Kasumi-1 (cell line): ENCODE measurements at regions not wholly inside any gene's neighbourhood (a gene's known extent, or its start where the extent isn't known, plus 50 kb on each side); places are given as distances from the start of the nearest gene placed in this dataset.
A peak's percentile ranks its signal among the peaks of the same experiment; 100 is the strongest.
"Not testable (repeated sequence)": the region's sequence is repeated elsewhere in the genome, so short reads cannot be mapped to it uniquely, and the experiment has no call there.

Source experiments
- DNase-seq, 2 experiments: peaks; one replicate each; lab custom pipeline; 2025; lab: John Stamatoyannopoulos, UW

DNA sequence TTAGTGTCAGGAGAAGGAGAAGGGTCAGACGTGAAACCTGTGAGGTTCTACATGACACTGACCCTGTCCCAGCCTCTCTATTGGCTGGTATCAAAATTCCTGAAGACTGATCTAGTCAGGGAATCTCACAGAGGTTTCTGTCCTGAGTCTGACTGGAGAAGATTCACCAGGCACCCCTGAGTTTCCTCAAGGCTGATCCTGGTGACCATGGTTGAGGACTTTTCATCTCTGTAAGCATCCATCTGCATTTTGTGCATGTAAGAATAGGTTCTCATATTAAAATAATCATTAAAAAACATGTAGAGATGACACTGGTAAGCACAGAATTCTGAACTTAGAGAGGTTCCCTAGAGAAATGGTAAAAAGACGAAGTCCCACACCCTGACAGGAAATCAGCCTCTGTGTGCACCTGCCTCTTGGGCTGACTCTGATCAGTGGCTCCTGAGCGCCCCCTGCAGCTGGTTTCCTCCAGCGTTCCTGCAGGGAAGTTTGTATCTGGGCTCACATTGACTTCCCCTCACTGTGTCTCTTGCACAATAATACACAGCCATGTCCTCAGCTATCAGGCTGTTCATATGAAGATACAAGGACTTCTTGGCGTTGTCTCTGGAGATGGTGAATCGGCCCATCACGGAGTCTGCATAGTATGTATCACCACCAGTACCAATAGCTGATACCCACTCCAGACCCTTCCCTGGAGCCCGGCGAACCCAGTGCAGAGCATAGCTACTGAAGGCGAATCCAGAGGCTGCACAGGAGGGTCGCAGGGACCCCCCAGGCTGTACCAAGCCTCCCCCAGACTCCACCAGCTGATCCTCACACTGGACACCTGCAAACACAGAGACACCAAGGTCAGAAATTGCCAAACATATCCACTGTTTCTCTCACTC lies 991.9 kb downstream of the TMEM121 start:
- peak in 1 of 2 experiments; percentile 6 for DNase-seq

DNA sequence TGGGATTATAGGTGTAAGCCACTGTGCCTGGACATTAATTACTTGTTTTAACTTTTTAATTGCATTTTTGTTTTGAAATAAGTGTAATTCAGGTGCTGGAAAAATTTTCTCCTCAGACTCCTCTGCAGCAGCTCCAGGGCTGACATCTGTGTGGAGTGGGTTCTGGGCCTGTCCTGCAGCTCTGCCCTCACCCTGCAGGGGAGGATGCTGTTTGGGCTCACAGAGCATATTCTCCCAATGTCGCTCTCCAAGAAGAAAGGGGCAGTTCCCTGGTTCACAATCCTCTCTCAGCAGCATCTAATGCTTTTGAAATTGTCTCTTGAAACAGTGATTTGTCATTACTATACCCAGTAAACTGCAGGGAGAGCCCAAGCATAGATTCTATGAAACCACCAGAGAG lies 995.7 kb downstream of the TMEM121 start:
- DNase-seq: not testable (repeated sequence)

DNA sequence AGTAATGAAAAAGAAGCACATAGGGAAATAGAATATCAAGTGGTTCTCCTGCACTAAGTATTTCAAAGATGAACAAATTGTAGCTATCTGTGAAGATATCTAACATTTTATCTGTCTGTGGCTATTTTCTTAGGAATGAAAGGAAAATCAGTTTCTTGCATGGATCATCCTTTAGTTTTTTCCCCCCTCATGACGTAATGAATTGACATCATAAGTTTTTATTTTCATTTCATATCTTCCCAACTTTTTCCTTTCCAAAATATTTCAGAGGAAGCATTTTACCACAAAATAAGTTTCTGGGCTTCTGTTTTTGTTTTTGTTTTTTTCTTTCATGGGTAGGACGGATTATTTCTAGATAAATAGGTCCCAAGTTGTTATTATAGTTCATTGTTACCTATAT lies 996.6 kb downstream of the TMEM121 start:
- DNase-seq: no peak

DNA sequence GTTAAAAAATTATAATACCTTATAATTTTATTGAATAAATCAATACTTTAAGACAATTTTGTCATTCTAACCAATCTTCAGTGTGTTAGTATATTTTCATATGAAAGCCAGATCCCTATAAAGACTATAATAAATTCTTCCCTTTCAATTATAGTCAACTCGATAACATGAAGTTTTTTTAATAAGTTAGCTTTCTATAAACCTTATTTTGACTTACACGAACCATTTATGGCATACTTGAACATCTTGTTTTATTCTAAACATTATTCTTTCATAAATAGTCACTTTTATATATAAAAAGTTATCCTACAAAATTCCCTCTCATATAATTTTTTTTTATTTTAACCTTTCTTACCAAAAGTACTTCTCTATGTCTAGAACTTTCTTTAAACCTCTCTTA lies 1002.3 kb downstream of the TMEM121 start:
- peak in 1 of 2 experiments; percentile 16 for DNase-seq

DNA sequence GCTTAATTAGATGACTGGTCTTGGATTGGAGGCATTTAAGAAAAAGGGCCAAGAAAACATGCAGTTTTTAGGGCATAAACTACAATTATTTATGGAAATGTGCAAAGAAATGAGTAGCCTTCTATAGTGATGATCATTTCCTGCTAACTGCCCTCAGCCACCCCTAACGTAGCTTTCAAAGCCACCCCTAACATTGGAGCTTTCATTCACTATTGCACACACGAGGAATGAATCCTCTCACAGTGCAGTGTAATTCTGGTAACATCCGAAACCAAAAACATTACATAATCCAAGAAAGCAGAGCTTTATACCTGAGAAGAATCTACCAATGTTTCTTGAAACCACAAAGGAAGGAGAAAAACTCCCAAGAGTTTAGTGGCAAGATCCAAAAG lies 1003.6 kb downstream of the TMEM121 start:
- no peak for DNase-seq

DNA sequence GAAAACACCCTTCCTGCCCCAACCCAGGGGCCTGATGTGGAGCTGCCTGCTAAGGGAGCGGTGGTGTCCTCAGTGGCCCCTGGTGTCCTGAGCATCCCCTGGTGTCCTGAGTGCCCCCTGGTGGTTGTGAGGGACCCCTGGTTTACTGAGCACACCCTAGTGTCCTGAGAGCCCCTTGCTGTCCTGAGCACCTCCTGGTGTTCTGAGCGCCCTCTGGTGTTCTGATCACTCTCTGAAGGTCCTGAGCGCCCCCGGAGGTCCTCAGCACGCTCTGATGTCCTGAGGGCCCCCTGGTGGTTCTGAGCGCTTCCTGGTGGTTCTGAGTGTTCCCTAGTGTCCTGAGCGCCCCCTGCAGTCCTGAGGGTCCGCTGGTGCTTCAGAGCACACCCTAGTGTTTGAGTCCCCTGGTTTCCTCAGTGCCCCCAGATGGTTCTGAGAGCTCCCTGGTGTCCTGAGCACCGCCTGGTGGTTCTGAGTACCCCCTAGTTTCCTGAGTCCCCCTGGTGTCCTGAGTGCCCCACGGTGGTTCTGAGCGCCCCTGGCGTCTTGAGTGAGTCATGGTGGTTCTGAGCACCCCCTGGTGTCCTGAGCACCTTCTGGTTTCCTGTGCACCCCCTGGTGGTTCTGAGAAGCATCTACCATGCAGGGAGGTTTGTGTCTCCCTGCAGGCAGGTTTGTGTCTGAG lies 1004.2 kb downstream of the TMEM121 start:
- no peak for DNase-seq

DNA sequence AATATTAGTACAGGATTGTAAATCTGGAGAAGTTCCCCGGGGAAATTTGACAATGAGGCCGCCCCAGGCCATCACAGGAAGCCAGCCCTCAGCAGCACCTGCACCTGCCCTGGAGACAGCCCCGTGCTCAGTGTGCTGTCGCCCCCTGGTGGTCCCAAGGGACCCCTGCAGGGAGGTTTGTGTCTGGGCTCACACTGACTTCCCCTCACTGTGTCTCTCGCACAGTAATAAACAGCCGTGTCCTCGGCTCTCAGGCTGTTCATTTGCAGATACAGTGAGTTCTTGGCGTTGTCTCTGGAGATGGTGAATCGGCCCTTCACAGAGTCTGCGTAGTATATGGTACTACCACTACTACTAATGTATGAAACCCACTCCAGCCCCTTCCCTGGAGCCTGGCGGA lies 1011.2 kb downstream of the TMEM121 start:
- DNase-seq: not testable (repeated sequence)

DNA sequence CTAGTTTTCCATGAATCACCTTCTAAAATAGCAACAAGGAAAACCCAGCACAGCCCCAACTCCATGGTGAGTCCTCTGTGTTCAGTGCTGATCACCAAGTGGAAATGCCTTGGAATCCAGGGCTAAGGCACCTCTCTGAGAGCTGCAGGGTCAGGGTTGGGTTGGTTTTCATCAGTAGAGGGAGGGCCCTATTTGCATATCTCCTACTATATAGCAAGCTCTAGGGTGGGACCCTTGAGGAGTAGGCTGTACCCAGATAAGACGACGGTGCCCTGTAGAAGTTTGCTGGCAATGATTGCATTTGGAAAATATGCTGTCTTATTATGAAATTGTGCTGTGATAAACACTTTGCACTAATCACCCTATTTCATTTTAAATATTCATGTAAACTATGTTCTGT lies 1011.8 kb downstream of the TMEM121 start:
- DNase-seq: no peak

DNA sequence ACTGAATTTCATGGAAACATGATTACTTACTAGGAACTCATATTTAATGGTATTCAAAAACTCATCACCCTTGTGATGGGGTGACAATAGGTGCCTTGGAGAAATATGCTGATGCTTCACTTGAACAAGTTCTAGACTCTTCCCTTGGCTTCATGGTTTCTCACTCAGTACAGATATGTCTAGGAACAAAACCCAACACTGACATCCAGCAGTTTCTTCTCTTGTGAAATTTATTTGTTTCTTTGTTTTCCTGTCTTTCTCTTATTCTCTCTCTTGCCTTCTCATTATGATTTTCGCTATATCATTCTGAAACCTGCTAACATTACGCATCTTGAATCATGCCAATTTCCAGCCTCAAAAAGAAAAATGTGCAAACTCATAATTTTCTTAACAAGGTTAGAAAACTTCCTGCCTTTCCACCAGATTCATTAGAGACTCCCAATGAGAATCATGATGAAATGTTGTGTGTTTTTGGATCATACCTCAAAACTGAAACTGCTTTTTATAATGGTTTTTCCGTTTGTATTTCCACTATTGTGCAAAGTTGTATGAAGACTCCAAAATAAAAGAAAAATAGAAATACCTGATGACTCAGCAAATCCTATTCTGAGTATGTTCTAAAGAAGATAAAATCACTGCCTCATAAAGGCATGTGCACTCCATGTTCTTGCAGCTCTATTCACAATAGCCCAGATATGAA lies 1021.5 kb downstream of the TMEM121 start:
- DNase-seq: no peak

DNA sequence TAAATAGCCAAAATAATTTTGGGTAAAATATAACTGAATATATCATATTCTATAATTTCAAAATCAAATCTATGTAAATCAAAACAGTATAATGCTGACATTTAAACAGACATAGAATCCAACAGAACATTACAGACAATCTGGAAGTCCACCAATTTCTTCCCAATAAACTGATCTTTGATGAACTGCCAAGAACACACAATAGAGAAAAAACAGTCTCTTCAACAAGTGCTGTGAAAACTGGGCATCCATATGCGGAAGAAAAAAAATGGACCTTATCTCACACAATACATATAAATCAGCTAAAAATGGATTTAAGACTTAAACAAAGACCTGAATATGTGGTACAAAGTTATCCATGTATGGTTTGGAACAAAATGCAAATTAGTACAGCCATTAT lies 1022.7 kb downstream of the TMEM121 start:
- DNase-seq: no peak

DNA sequence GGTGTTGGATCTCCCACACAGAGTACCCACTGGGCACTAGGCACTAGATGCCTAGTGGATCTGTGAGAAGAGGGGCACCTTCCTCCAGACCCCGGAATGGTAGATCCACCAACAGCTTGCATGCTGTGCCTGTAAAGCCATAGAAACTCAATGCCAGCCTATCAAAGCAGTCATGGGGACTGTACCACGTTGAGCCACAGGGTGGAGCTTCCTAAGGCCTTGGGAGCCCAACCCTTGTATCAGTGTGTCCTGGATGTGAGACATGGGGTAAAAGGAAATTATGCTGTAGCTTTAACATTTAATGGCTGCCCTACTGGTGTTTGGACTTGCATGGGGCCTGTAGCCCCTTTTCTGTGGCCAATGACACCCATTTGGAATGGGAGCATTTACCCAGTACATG lies 1024.9 kb downstream of the TMEM121 start:
- DNase-seq: peak; percentile 10 to 24

DNA sequence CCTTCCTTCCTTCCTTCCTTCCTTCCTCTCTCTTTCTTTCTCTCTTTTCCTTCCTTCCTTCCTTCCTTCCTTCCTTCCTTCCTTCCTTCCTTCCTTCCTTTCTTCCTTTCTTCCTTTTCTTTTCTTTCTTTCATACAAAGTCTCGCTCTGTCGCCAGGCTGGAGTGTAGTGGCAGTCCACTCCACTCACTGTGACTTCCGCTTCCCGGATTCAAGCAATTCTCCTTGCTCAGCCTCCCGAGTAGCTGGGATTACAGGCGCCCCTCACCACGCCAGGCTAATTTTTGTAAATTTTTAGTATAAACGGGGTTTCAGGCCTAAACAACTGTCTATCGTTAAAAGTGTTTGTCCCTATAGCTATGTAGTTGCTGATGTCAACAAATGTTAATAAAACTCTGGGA lies 1029.8 kb downstream of the TMEM121 start:
- not testable (repeated sequence) for DNase-seq

DNA sequence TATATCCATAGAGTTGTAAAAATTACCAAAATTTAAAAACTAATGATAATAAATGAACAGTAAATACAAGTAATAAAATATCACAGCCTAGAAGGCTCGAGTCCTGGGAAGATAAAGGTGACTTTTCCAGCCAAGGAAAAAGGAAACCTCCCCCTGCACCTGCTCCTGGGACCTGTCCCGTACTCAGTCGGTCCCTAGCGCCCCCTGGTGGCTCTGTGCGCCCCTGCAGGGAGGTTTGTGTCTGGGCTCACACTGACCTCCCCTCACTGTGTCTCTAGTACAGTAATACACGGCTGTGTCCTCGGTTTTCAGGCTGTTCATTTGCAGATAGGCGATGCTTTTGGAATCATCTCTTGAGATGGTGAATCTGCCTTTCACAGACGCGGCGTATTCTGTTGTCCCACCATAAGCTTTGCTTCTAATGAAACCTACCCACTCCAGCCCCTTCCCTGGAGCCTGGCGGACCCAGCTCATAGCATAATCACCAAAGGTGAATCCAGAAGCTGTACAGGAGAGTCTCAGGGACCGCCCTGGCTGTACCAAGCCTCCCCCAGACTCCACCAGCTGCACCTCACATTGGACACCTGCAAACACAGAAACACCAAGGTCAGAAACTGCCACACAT lies 1030.4 kb downstream of the TMEM121 start:
- peak; percentile 33 to 43 for DNase-seq

DNA sequence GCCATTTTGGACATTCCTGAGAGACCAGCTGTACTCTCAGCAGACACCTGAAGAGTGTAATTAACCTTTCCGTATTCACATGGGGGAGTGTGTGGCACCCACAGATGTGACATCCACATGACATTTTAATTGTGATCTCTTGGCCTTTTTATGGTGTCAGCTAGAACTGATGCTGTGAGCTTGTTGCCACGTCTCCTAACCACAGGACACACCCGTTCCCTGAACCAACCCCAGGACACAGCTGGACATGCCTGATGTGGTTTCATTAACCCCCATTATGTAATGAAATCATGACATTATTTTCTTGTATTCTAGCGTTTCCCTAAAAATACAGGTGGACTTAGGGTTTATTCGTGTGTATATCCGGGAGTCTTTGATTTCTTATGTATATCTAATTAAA lies 1036.1 kb downstream of the TMEM121 start:
- DNase-seq: no peak

DNA sequence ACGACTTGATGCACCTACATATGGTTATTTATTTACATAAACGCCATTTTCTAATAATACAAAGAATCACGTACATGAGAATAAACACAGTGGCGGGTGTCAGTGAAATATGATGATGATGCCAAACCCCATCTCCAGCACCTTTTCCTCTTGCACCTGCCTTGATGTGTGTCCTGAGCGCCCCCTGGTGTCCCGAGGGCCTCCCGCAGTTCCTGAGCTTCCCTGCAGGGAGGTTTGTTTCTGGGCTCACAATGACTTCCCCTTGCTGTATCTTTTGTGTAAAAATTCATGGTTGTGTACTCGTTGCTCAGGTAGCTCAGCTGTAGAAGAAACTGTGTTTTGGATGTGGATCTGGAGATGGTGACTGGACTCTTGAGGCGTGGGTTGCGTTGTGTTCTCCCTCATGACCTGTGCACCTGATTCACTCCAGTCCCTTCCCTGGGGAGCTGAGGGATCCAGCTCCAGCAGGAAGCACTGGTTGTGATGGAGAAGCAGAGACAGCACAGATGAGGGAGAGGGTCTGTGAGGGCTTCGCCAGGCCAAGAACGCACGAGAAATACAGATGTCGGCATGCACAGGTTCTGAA lies 1037.8 kb downstream of the TMEM121 start:
- DNase-seq: peak; percentile 67 to 71

DNA sequence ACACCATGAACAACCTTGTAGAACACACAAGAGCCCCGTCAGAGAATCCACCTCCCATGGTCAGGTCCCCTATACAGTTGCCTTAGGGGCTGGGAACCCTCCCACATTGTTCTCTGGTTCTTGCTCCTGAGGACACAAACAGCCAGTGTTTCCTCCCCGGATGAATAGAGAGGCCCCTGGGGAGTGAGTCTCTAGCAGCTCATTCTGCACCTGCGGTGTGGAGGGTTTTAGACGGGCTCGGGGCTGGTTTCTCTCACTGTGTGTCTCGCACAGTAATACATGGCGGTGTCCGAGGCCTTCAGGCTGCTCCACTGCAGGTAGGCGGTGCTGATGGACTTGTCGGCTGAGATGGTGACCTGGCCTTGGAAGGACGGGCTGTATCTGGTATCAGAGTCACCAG lies 1052.1 kb downstream of the TMEM121 start:
- DNase-seq: no peak

DNA sequence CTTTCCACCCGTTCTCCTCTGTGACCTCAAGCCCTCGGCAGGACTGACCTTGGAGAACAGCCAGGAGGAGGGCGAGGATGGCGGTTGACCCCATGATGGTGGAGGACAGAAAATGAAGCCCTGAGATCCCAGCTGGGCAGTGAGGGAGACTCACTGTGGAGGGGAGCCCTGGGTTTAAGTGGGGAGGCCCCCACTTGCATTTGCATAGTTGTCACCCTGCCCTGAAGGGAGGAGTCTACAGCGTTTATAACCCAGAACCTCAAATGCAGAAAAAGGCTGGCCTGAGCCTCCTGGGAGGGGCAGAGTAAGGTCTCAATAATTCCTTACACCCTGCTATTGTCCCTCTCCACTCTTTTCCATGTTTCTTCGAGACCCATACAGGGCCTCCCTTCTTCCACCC lies 1052.7 kb downstream of the TMEM121 start:
- no peak for DNase-seq

DNA sequence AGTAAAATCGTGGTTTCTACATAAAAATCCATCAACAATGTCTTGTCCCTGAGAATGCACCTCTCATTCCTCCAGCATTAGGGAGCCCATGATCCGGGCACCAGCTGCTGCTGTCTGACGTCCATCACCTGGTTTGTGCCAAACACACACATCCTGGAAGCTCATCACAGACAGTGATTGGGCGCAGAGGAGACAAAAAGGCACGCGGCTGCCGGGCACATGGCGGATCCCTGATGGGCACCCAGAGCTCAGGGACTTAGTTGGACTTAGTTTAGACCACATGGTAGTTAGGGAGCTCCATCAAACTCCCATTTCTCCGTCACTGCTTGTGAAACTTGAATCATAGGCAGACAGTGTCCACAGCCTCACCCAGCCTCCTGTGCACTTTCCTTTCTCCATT lies 1059.3 kb downstream of the TMEM121 start:
- no peak for DNase-seq

DNA sequence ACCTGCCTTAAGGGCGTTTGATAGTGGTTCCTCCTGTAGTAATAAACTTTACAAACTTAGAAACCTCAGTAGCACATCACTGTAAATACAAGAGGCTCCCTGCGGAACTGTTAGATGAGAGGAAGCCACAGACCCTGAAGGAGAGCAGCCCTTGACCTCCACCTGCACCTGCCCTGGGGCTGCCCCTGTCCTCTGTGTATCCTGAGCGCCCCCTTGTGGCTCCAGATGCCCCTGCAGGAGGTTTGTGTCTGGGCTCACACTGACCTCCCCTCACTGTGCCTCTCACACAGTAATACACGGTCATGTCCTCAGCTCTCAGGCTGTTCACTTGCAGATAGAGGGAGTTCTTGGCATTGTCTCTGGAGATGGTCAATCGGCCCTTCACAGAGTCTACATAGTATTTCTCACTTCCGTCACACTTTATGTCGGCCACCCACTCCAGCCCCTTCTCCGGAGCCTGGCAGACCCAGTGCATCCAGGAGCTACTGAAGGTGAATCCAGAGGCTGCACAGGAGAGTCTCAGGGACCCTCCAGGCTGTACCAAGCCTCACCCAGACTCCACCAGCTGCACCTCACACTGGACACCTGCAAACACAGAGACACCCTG lies 1059.8 kb downstream of the TMEM121 start:
- DNase-seq: peak in 1 of 2 experiments; percentile 31

DNA sequence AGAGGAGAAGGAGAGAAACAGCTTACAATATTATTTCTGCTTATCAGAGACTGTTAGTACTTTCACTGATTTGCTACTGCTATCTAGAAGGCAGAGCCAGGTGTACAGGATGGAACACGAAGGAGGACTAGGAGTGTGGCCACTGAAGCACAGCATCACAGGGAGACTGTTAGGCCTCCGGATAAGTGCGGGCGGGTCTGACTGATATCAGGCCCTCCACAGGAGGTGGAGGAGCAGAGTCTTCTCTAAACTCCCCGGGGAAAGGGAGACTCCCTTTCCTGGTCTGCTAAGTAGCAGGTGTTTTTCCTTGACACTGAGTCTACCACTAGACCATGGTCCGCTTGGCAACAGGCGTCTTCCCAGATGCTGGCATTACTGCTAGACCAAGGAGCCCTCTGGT lies 1065.2 kb downstream of the TMEM121 start:
- not testable (repeated sequence) for DNase-seq

DNA sequence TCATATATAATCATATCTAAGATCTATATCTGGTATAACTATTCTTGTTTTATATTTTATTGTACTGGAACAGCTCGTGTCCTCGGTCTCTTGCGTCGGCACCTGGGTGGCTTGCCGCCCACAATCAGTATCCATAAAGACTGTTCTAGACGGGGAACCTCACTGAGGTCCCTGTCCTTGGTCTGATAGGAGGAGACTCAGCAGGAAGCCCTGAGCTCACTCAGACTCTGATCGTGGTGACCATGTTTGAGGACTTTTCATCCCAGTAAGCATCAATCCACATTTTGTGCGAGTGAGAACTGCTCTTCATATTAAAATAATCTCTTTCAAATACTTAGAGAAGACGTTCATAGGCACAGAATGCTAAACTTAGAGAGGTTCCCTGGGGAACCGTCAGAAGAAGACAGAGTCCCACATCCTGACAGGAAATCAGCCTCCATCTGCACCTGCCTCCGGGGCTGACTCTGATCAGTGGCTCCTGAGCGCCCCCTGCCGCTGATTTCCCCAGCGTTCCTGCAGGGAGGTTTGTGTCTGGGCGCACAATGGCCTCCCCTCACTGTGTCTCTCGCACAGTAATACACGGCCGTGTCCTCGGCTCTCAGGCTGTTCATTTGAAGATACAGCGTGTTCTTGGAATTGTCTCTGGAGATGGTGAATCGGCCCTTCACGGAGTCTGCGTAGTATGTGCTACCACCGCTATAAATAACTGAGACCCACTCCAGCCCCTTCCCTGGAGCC lies 1065.9 kb downstream of the TMEM121 start:
- peak in 1 of 2 experiments; percentile 5 for DNase-seq
